HAP-1 (cell line): ENCODE measurements at regions not wholly inside any gene's neighbourhood (a gene's known extent, or its start where the extent isn't known, plus 50 kb on each side); places are given as distances from the start of the nearest gene placed in this dataset.

Experiments used
- DNase-seq, 2 experiments: peaks; one replicate each; pipeline ENCODE4 v3.0.0-alpha.2; 2016 to 2020; ENCODE audit warnings: low spot score in 2 of 2
- H3K27me3 ChIP-seq: fragments of 250-450 bp; sonication (Bioruptor Pico); 2 replicates; pipeline ENCODE4 v1.5.1; 2020; ENCODE audit warnings: low read depth, mild to moderate bottlenecking, moderate library complexity
- H3K36me3 ChIP-seq: fragments of 250-450 bp; sonication (Bioruptor Pico); replicated peaks from 2 replicates; pipeline ENCODE4 v1.5.1; 2020; ENCODE audit warnings: mild to moderate bottlenecking
- H3K4me1 ChIP-seq: fragments of 250-450 bp; sonication (Bioruptor Pico); 2 replicates; pipeline ENCODE4 v1.5.1; 2020; ENCODE audit warnings: mild to moderate bottlenecking
- H3K4me3 ChIP-seq: fragments of 250-450 bp; sonication (Bioruptor Pico); 2 replicates; pipeline ENCODE4 v1.5.1; 2020; ENCODE audit warnings: mild to moderate bottlenecking, moderate library complexity
- H3K9me3 ChIP-seq: fragments of 250-450 bp; sonication (Bioruptor Pico); 2 replicates; pipeline ENCODE4 v1.5.1; 2020; ENCODE audit warnings: mild to moderate bottlenecking, moderate library complexity
- in situ Hi-C: fragments of 300-500 bp; cut with MboI; formaldehyde crosslinking; loops from 3 replicates; pipeline ENCODE4 v1.14.3; 2020; ENCODE audit warnings: low sequenced_read_pairs, inconsistent platforms, mixed read lengths

- H3K4me1 ChIP-seq: no peaks in the 10 kb centered on the region
- no peak for DNase-seq
- no peak overlapping the region for H3K4me3 ChIP-seq
- H3K27me3 ChIP-seq: no peaks in the 10 kb centered on the region
- H3K9me3 ChIP-seq: no peaks in the 10 kb centered on the region
- no peaks in the 10 kb centered on the region for H3K36me3 ChIP-seq
- in situ Hi-C loops: no loop called here
Observed at GRCh38 chr13:53901593-53901992, 873.0 kb downstream of the OLFM4 start.

- Histone ChIP-seq H3K9me3 (no peaks in the 10 kb centered on the region), H3K4me1 (peaks cover 21% of the 10 kb centered on the region), H3K27me3 (no peaks in the 10 kb centered on the region), H3K4me3 (no peak overlapping the region), H3K36me3 (no peaks in the 10 kb centered on the region)
- in situ Hi-C loops: no loop called here
- DNase-seq: no peak
Observed at GRCh38 chr13:53907891-53908290, 879.3 kb downstream of the OLFM4 start.

- in situ Hi-C loops: no loop called here
Observed at GRCh38 chr13:53920916-53921315, 892.3 kb downstream of the OLFM4 start.

GRCh38 chr13:53921473-53921872 lies 892.9 kb downstream of the OLFM4 start:
- in situ Hi-C loops: no loop called here
- Histone ChIP-seq H3K4me1 (no peaks in the 10 kb centered on the region), H3K9me3 (no peaks in the 10 kb centered on the region), H3K4me3 (no peak overlapping the region), H3K27me3 (no peaks in the 10 kb centered on the region), H3K36me3 (no peaks in the 10 kb centered on the region)
- no peak for DNase-seq

More at GRCh38 chr13:53920916-53921315, 892.3 kb downstream of the OLFM4 start:
- H3K27me3 ChIP-seq: no peaks in the 10 kb centered on the region
- H3K36me3 ChIP-seq: no peaks in the 10 kb centered on the region
- no peak overlapping the region for H3K4me3 ChIP-seq
- H3K4me1 ChIP-seq: no peaks in the 10 kb centered on the region
- H3K9me3 ChIP-seq: no peaks in the 10 kb centered on the region
- no peak for DNase-seq

GRCh38 chr13:53941588-53942190 lies 913.1 kb downstream of the OLFM4 start:
- no peak for DNase-seq
- in situ Hi-C loops: no loop called here
- Histone ChIP-seq H3K4me3 (no peak overlapping the region), H3K36me3 (no peaks in the 10 kb centered on the region), H3K9me3 (no peaks in the 10 kb centered on the region), H3K27me3 (no peaks in the 10 kb centered on the region), H3K4me1 (no peaks in the 10 kb centered on the region)

GRCh38 chr13:53946500-53946899 lies 917.9 kb downstream of the OLFM4 start:
- Histone ChIP-seq H3K36me3 (no peaks in the 10 kb centered on the region; the same call in 1 of the 2 replicates), H3K27me3 (no peaks in the 10 kb centered on the region), H3K4me1 (peaks cover 4% of the 10 kb centered on the region), H3K9me3 (no peaks in the 10 kb centered on the region), H3K4me3 (no peak overlapping the region)
- no peak for DNase-seq
- in situ Hi-C loops: no loop called here

- no peaks in the 10 kb centered on the region; the same call in 1 of the 2 replicates for H3K4me1 ChIP-seq
- DNase-seq: no peak
- in situ Hi-C loops: no loop called here
- no peaks in the 10 kb centered on the region for H3K27me3 ChIP-seq
- H3K4me3 ChIP-seq: no peak overlapping the region
- H3K9me3 ChIP-seq: no peaks in the 10 kb centered on the region
- no peaks in the 10 kb centered on the region for H3K36me3 ChIP-seq
Observed at GRCh38 chr13:53953183-53953582, 924.6 kb downstream of the OLFM4 start.
